ENCODE measurements at regions not wholly inside any gene's neighbourhood (a gene's known extent, or its start where the extent isn't known, plus 50 kb on each side); places are given as distances from the start of the nearest gene placed in this dataset.

- no peak for TF ChIP-seq ZNF280D (tag by site-specific recombination; IDR thresholded peaks at IDR 0.05)
- no peak for TF ChIP-seq CTCF (tag by site-specific recombination; IDR thresholded peaks at IDR 0.05)
- no peak for TF ChIP-seq ZNF580 (tag by site-specific recombination; IDR thresholded peaks at IDR 0.05)
- TF ChIP-seq PRDM10 (tag by site-specific recombination; IDR thresholded peaks at IDR 0.05), result no peak
- TF ChIP-seq PRDM1 (tag by site-specific recombination; IDR thresholded peaks at IDR 0.05), result no peak
- TF ChIP-seq REST (tag by site-specific recombination; IDR thresholded peaks at IDR 0.05), result no peak
- no peak for TF ChIP-seq ZBTB21 (tag by site-specific recombination; IDR thresholded peaks at IDR 0.05)
- no peak for TF ChIP-seq ZNF664 (tag by site-specific recombination; IDR thresholded peaks at IDR 0.05)
- TF ChIP-seq PRDM2 (tag by site-specific recombination; IDR thresholded peaks at IDR 0.05; ENCODE audit: borderline replicate concordance), result no peak
- TF ChIP-seq BCL11A (tag by site-specific recombination; IDR thresholded peaks at IDR 0.05; ENCODE audit: low read depth), result no peak
- TF ChIP-seq ZNF398 (tag by site-specific recombination; IDR thresholded peaks at IDR 0.05), result no peak
- TF ChIP-seq SP2 (tag by site-specific recombination; IDR thresholded peaks at IDR 0.05), result no peak
Observed at GRCh38 chr3:35946854-35947515, 307.7 kb downstream of the ARPP21 start.

Measured in HEK293 (cell line).